SU-DHL-6 (cell line): ENCODE measurements at regions not wholly inside any gene's neighbourhood (a gene's known extent, or its start where the extent isn't known, plus 50 kb on each side); places are given as distances from the start of the nearest gene placed in this dataset.

ENCODE experiments used
- H2AFZ ChIP-seq: fragments of 200-600 bp; sonication (generic); 2 replicates; pipeline ENCODE4 v1.6.1; 2014; ENCODE audit warnings: low read depth, mild to moderate bottlenecking, moderate library complexity, mixed read lengths, antibody characterized with exemption, low read length; ENCODE audit not compliant: severe bottlenecking
- H3F3A ChIP-seq: fragments of 200-600 bp; shearing (Covaris generic); 2 replicates; pipeline ENCODE4 v1.6.0; 2016; ENCODE audit warnings: antibody characterized with exemption, mild to moderate bottlenecking; ENCODE audit not compliant: insufficient read depth
- H3K27ac ChIP-seq: fragments of 200-600 bp; sonication (generic); 2 replicates; pipeline ENCODE4 v1.5.1; 2016; ENCODE audit warnings: low read depth, mild to moderate bottlenecking, low read length, moderate library complexity, mixed read lengths
- H3K27me3 ChIP-seq: fragments of 200-600 bp; sonication (generic), shearing (Covaris generic); 2 replicates; pipeline ENCODE4 v1.6.0; 2014; ENCODE audit warnings: mild to moderate bottlenecking, low read length
- H3K36me3 ChIP-seq: fragments of 200-600 bp; sonication (generic); 2 replicates; pipeline ENCODE4 v1.6.1; 2014; ENCODE audit warnings: mild to moderate bottlenecking, low read length, mixed read lengths
- H3K4me2 ChIP-seq: fragments of 300-600, 200-600 bp; shearing (Covaris generic), sonication (generic); 2 replicates; pipeline ENCODE4 v1.6.0; 2014; ENCODE audit warnings: low read length, low read depth, mild to moderate bottlenecking; ENCODE audit not compliant: poor library complexity, severe bottlenecking
- H3K4me3 ChIP-seq: fragments of 200-600 bp; sonication (generic); 2 replicates; pipeline ENCODE4 v1.5.1; 2014; ENCODE audit warnings: antibody characterized with exemption, low read length, mild to moderate bottlenecking, mixed read lengths; ENCODE audit not compliant: insufficient read depth, poor library complexity, severe bottlenecking
- H3K79me2 ChIP-seq: fragments of 200-600 bp; sonication (generic); 2 replicates; pipeline ENCODE4 v1.6.1; 2014; ENCODE audit warnings: mild to moderate bottlenecking, low read length, moderate library complexity; ENCODE audit not compliant: insufficient read depth
- H3K9ac ChIP-seq: fragments of 200-600 bp; sonication (generic); 2 replicates; pipeline ENCODE4 v1.7.0; 2014; ENCODE audit warnings: mild to moderate bottlenecking, low read length
- H3K9me2 ChIP-seq: fragments of 200-600 bp; sonication (generic); replicated peaks from 2 replicates; pipeline ENCODE4 v1.6.1; 2014; ENCODE audit warnings: low read length; ENCODE audit not compliant: insufficient read depth
- H3K9me3 ChIP-seq: fragments of 200-600 bp; sonication (generic); 2 replicates; pipeline ENCODE4 v1.6.1; 2014; ENCODE audit warnings: low read length, mixed read lengths; ENCODE audit not compliant: insufficient read depth
- H4K20me1 ChIP-seq: fragments of 200-600 bp; sonication (generic); 2 replicates; pipeline ENCODE4 v1.6.1; 2014; ENCODE audit warnings: low read depth, mild to moderate bottlenecking, antibody characterized with exemption, low read length, moderate library complexity, mixed read lengths
- CTCF ChIP-seq: fragments of 200-600 bp; sonication (generic); IDR thresholded peaks from one replicate; pipeline ENCODE4 v1.5.1; 2017; ENCODE audit warnings: antibody characterized with exemption, mild to moderate bottlenecking, low read length, moderate library complexity; ENCODE audit not compliant: insufficient read depth, poor library complexity, severe bottlenecking
- EZH2phosphoT487 ChIP-seq: fragments of 200-600 bp; sonication (generic), shearing (Covaris generic); conservative IDR thresholded peaks from 2 replicates; pipeline ENCODE4 v1.6.1; 2018; ENCODE audit warnings: mild to moderate bottlenecking, antibody characterized with exemption, low read length, moderate library complexity, mixed read lengths

- H3K9me2 ChIP-seq = no peaks in the 10 kb centered on the region
- H4K20me1 ChIP-seq = no peaks in the 10 kb centered on the region
- no peaks in the 10 kb centered on the region for H3K9me3 ChIP-seq
- H3K27me3 ChIP-seq = no peaks in the 10 kb centered on the region
- no peaks in the 10 kb centered on the region for H3K79me2 ChIP-seq
- no peak for TF ChIP-seq CTCF
- no peak for TF ChIP-seq EZH2phosphoT487
- no peak overlapping the region for H3K27ac ChIP-seq
- H3K9ac ChIP-seq = no peak overlapping the region
- no peaks in the 10 kb centered on the region for H3K36me3 ChIP-seq
- H3K4me2 ChIP-seq = no peak overlapping the region
- no peak overlapping the region for H2AFZ ChIP-seq
- no peaks in the 10 kb centered on the region for H3F3A ChIP-seq
- no peak overlapping the region for H3K4me3 ChIP-seq
Measured at GRCh38 chr7:46511442-46512215, 590.6 kb upstream of the IGFBP3 start.

DNA sequence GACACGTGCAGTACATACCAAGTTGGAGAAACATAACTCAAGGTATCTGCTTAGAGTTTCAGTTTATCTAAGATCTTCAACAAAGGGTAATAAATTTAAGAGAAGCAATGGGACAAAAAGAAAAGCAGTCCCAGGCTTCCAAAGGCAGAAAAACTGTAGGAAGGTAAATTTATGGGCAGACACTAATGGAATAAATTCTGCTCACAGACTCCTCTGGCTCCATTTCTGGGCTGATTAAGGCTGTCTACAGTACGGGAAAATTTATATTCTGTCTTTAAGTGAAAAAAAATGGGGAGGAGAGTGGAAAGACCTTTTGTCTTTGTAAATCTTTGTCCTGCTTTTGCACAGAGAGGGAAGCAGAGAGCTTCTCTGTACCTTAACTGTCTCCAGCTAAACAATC is 587.5 kb upstream of the IGFBP3 start:
- no peak overlapping the region for H3K4me2 ChIP-seq
- no peak overlapping the region for H3K27ac ChIP-seq
- H4K20me1 ChIP-seq = no peaks in the 10 kb centered on the region
- H3K9me3 ChIP-seq = peaks cover 5% of the 10 kb centered on the region; the same call in 1 of the 2 replicates
- no peaks in the 10 kb centered on the region for H3K36me3 ChIP-seq
- no peaks in the 10 kb centered on the region for H3K9me2 ChIP-seq
- no peak overlapping the region for H3K4me3 ChIP-seq
- H3F3A ChIP-seq = no peaks in the 10 kb centered on the region
- no peak overlapping the region for H2AFZ ChIP-seq
- H3K27me3 ChIP-seq = no peaks in the 10 kb centered on the region
- H3K79me2 ChIP-seq = no peaks in the 10 kb centered on the region
- TF ChIP-seq CTCF = no peak
- TF ChIP-seq EZH2phosphoT487 = no peak
- no peak overlapping the region for H3K9ac ChIP-seq

- H3K27me3 ChIP-seq = no peaks in the 10 kb centered on the region
- no peak for TF ChIP-seq EZH2phosphoT487
- TF ChIP-seq CTCF = no peak
- no peak overlapping the region for H3K4me2 ChIP-seq
- no peaks in the 10 kb centered on the region for H4K20me1 ChIP-seq
- no peak overlapping the region for H3K27ac ChIP-seq
- no peak overlapping the region for H2AFZ ChIP-seq
- H3K9me3 ChIP-seq = peaks cover 5% of the 10 kb centered on the region; the same call in 1 of the 2 replicates
- no peak overlapping the region for H3K9ac ChIP-seq
- H3K36me3 ChIP-seq = no peaks in the 10 kb centered on the region
- H3K9me2 ChIP-seq = no peaks in the 10 kb centered on the region
- no peaks in the 10 kb centered on the region for H3K79me2 ChIP-seq
- H3F3A ChIP-seq = no peaks in the 10 kb centered on the region
- H3K4me3 ChIP-seq = no peak overlapping the region
Measured at GRCh38 chr7:46507560-46507959, 586.5 kb upstream of the IGFBP3 start.
